B cell (primary cell): ENCODE measurements at regions not wholly inside any gene's neighbourhood (a gene's known extent, or its start where the extent isn't known, plus 50 kb on each side); places are given as distances from the start of the nearest gene placed in this dataset.

ENCODE experiments used
- EZH2 ChIP-seq: IDR thresholded peaks from 2 replicates; pipeline ENCODE4 v1.6.1; 2012; ENCODE audit warnings: borderline replicate concordance, low read depth, mild to moderate bottlenecking, moderate library complexity, low read length; ENCODE audit not compliant: insufficient read depth, poor library complexity, severe bottlenecking
- TF ChIP-seq, protein P1 (sequence below): fragments of 200-600 bp; IDR thresholded peaks from one replicate; pipeline ENCODE4 v1.8.0; 2022; ENCODE audit warnings: antibody characterized with exemption, mild to moderate bottlenecking

DNA sequence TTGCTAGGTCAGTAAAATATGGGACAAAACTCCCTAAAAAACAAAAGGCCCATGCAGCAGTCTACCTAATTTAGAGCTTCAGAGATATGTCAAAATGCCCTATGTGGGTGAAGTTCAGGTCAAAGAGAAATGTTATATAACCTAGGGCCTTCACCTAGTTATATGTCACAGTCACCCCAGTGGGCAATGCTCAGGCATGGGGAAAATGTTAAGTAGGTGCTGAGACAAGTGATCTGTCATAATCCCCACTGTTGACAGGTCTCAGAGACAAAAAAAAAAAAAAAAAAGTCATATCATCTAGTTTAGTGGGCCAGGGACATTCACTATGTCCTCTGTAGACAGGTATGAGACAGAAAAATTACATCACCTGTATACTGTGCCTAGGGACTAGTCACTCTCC is 128.6 kb upstream of the ZNF91 start:
- TF ChIP-seq, protein P1, sequence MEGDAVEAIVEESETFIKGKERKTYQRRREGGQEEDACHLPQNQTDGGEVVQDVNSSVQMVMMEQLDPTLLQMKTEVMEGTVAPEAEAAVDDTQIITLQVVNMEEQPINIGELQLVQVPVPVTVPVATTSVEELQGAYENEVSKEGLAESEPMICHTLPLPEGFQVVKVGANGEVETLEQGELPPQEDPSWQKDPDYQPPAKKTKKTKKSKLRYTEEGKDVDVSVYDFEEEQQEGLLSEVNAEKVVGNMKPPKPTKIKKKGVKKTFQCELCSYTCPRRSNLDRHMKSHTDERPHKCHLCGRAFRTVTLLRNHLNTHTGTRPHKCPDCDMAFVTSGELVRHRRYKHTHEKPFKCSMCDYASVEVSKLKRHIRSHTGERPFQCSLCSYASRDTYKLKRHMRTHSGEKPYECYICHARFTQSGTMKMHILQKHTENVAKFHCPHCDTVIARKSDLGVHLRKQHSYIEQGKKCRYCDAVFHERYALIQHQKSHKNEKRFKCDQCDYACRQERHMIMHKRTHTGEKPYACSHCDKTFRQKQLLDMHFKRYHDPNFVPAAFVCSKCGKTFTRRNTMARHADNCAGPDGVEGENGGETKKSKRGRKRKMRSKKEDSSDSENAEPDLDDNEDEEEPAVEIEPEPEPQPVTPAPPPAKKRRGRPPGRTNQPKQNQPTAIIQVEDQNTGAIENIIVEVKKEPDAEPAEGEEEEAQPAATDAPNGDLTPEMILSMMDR, result no peak
- no peak for TF ChIP-seq EZH2
